Liver (tissue), 8 donors: ENCODE measurements at regions not wholly inside any gene's neighbourhood (a gene's known extent, or its start where the extent isn't known, plus 50 kb on each side); places are given as distances from the start of the nearest gene placed in this dataset.

Source experiments
- DNase-seq: peaks from one replicate; pipeline ENCODE4 v3.0.0-alpha.2; 2017; ENCODE audit warnings: low spot score
- H3K27ac ChIP-seq, 2 donors: one replicate each; pipeline ENCODE4 v1.7.0; 2013; ENCODE audit warnings: inconsistent platforms in 2 of 2, low read length in 2 of 2, control low read depth in 1 of 2, low read depth in 1 of 2, mild to moderate bottlenecking in 1 of 2
- H3K27me3 ChIP-seq, 4 donors: one replicate each; pipeline versions ENCODE4 v1.6.1 to v1.7.0; 2013; ENCODE audit warnings: low read length in 3 of 4, inconsistent platforms in 1 of 4, mild to moderate bottlenecking in 1 of 4, moderate library complexity in 1 of 4; ENCODE audit not compliant: control insufficient read depth in 4 of 4, insufficient read depth in 4 of 4
- H3K36me3 ChIP-seq, 4 donors: one replicate each; pipeline versions ENCODE4 v1.6.1 to v1.7.0; 2013; ENCODE audit warnings: low read length in 3 of 4, mild to moderate bottlenecking in 3 of 4, low read depth in 1 of 4, moderate library complexity in 1 of 4; ENCODE audit not compliant: control insufficient read depth in 4 of 4, insufficient read depth in 3 of 4
- H3K4me1 ChIP-seq, 4 donors: one replicate each; pipeline versions ENCODE4 v1.6.1 to v1.7.0; 2013; ENCODE audit warnings: low read length in 3 of 4, mild to moderate bottlenecking in 3 of 4, moderate library complexity in 1 of 4; ENCODE audit not compliant: control insufficient read depth in 4 of 4, insufficient read depth in 4 of 4
- H3K4me3 ChIP-seq, 3 donors: one replicate each; pipeline versions ENCODE4 v1.6.1 to v1.7.0; 2013; ENCODE audit warnings: low read length in 3 of 3, control low read depth in 1 of 3, low read depth in 1 of 3, mild to moderate bottlenecking in 1 of 3
- H3K9ac ChIP-seq, 2 donors: one replicate each; pipeline ENCODE4 v1.7.0; 2013; ENCODE audit warnings: low read length in 2 of 2, mild to moderate bottlenecking in 2 of 2, moderate library complexity in 2 of 2, control low read depth in 1 of 2, low read depth in 1 of 2
- H3K9me3 ChIP-seq, 4 donors: one replicate each; pipeline versions ENCODE4 v1.6.1 to v1.7.0; 2013; ENCODE audit warnings: low read length in 3 of 4; ENCODE audit not compliant: control insufficient read depth in 4 of 4
- CTCF ChIP-seq: fragments of 150-350 bp; IDR thresholded peaks from 2 replicates; pipeline ENCODE4 v1.5.1; 2017; ENCODE audit warnings: improper control_type of control experiment, low read depth, low read length; ENCODE audit not compliant: missing input control
- FOXA1 ChIP-seq: IDR thresholded peaks from 2 replicates; pipeline ENCODE4 v1.6.1; 2016; ENCODE audit warnings: antibody characterized with exemption
- FOXA2 ChIP-seq: IDR thresholded peaks from 2 replicates; pipeline ENCODE4 v1.6.1; 2016; ENCODE audit warnings: antibody characterized with exemption
- HNF4G ChIP-seq: IDR thresholded peaks from 2 replicates; pipeline ENCODE4 v1.6.1; 2016; ENCODE audit warnings: antibody characterized with exemption
- JUND ChIP-seq, 2 donors: IDR thresholded peaks; 2 replicates each; pipeline ENCODE4 v1.6.1; 2016; ENCODE audit warnings: antibody characterized with exemption in 2 of 2
- RAD21 ChIP-seq, 2 donors: IDR thresholded peaks; 2 replicates each; pipeline ENCODE4 v1.6.1; 2016; ENCODE audit warnings: antibody characterized with exemption in 2 of 2, mild to moderate bottlenecking in 2 of 2
- REST ChIP-seq: IDR thresholded peaks from 2 replicates; pipeline ENCODE4 v1.6.1; 2016; ENCODE audit warnings: antibody characterized with exemption, mild to moderate bottlenecking
- RXRA ChIP-seq, 2 donors: IDR thresholded peaks; 2 replicates each; pipeline ENCODE4 v1.6.1; 2017 to 2018; ENCODE audit warnings: antibody characterized with exemption in 2 of 2, mild to moderate bottlenecking in 1 of 2
- SP1 ChIP-seq: IDR thresholded peaks from 2 replicates; pipeline ENCODE4 v1.6.1; 2018; ENCODE audit warnings: antibody characterized with exemption, mild to moderate bottlenecking
- ZBTB33 ChIP-seq: IDR thresholded peaks from 2 replicates; pipeline ENCODE4 v1.6.1; 2016; ENCODE audit warnings: antibody characterized with exemption
- WGBS: extraction: QIAGEN DNeasy Blood & Tissue Kit; methylation state at CpG from one replicate; pipeline ENCODE4 v1.1.7; 2013; 5-methylcytosine and 5-hydroxymethylcytosine counted together
- donor health status: healthy.
- donor health status: healthy.
- donor health status: healthy.
- donor health status: healthy.
- donor health status: healthy.

GRCh38 chr3:104460477-104461406 is 906.0 kb upstream of the ALCAM start:
- no peak overlapping the region for H3K27ac ChIP-seq
- DNase-seq, result no peak

More at GRCh38 chr3:104460477-104461406, 906.0 kb upstream of the ALCAM start:
- H3K9ac ChIP-seq, result no peak overlapping the region
- H3K4me3 ChIP-seq, result no peak overlapping the region
- no peaks in the 10 kb centered on the region for H3K27me3 ChIP-seq
- WGBS, result 69% methylated on average over 1 of the region's 1 CpG
- no peaks in the 10 kb centered on the region for H3K4me1 ChIP-seq
- TF ChIP-seq CTCF (peak; percentile 15), HNF4G (no peak), REST (no peak), ZBTB33 (no peak), FOXA1 (no peak), JUND (IDR thresholded peaks at IDR 0.05) (no peak), RAD21 (IDR thresholded peaks at IDR 0.05) (peak; percentile 24 to 48), SP1 (no peak), RXRA (IDR thresholded peaks at IDR 0.05) (no peak), FOXA2 (no peak)
- H3K36me3 ChIP-seq, result no peaks in the 10 kb centered on the region
- no peaks in the 10 kb centered on the region for H3K9me3 ChIP-seq
